ENCODE measurements at regions not wholly inside any gene's neighbourhood (a gene's known extent, or its start where the extent isn't known, plus 50 kb on each side); places are given as distances from the start of the nearest gene placed in this dataset.
"Not testable (repeated sequence)": the region's sequence is repeated elsewhere in the genome, so short reads cannot be mapped to it uniquely, and the experiment has no call there.

DNA sequence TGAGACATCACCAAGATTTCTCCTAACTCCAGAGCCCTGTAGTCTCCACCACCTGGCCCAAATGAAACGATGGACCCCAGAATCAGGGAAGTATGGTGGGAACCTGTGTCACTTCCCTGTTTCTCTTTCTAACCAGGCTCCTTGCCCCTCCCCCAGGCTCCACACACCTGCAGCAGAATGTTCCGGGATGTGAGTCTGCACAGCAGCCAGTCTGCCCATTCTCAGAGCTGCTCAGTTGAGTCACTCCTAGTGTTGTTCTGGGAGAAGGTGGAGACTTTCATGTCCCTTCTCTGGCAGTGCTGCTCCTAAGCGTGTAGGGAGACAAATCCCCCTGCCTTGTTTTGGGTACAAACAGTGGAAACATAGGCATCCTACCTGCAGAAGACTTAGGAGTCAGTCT, 76.0 kb upstream of the XPA start:
- TF ChIP-seq GABPA (IDR thresholded peaks at IDR 0.05; ENCODE audit: low read depth) (no peak), POLR2AphosphoS5 (IDR thresholded peaks at IDR 0.05; ENCODE audit: low read depth) (no peak), SPI1 (IDR thresholded peaks at IDR 0.05; ENCODE audit: borderline replicate concordance, low read depth) (no peak)
- TF ChIP-seq, protein P1, sequence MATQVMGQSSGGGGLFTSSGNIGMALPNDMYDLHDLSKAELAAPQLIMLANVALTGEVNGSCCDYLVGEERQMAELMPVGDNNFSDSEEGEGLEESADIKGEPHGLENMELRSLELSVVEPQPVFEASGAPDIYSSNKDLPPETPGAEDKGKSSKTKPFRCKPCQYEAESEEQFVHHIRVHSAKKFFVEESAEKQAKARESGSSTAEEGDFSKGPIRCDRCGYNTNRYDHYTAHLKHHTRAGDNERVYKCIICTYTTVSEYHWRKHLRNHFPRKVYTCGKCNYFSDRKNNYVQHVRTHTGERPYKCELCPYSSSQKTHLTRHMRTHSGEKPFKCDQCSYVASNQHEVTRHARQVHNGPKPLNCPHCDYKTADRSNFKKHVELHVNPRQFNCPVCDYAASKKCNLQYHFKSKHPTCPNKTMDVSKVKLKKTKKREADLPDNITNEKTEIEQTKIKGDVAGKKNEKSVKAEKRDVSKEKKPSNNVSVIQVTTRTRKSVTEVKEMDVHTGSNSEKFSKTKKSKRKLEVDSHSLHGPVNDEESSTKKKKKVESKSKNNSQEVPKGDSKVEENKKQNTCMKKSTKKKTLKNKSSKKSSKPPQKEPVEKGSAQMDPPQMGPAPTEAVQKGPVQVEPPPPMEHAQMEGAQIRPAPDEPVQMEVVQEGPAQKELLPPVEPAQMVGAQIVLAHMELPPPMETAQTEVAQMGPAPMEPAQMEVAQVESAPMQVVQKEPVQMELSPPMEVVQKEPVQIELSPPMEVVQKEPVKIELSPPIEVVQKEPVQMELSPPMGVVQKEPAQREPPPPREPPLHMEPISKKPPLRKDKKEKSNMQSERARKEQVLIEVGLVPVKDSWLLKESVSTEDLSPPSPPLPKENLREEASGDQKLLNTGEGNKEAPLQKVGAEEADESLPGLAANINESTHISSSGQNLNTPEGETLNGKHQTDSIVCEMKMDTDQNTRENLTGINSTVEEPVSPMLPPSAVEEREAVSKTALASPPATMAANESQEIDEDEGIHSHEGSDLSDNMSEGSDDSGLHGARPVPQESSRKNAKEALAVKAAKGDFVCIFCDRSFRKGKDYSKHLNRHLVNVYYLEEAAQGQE (IDR thresholded peaks at IDR 0.05; ENCODE audit: insufficient replicate concordance, low read depth): no peak
- TF ChIP-seq, protein P2, sequence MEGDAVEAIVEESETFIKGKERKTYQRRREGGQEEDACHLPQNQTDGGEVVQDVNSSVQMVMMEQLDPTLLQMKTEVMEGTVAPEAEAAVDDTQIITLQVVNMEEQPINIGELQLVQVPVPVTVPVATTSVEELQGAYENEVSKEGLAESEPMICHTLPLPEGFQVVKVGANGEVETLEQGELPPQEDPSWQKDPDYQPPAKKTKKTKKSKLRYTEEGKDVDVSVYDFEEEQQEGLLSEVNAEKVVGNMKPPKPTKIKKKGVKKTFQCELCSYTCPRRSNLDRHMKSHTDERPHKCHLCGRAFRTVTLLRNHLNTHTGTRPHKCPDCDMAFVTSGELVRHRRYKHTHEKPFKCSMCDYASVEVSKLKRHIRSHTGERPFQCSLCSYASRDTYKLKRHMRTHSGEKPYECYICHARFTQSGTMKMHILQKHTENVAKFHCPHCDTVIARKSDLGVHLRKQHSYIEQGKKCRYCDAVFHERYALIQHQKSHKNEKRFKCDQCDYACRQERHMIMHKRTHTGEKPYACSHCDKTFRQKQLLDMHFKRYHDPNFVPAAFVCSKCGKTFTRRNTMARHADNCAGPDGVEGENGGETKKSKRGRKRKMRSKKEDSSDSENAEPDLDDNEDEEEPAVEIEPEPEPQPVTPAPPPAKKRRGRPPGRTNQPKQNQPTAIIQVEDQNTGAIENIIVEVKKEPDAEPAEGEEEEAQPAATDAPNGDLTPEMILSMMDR (IDR thresholded peaks at IDR 0.05; ENCODE audit: insufficient read depth, low read length): no peak
- H3K27ac ChIP-seq (replicated peaks): no peak overlapping the region
- H3K4me3 ChIP-seq (replicated peaks; ENCODE audit: insufficient read depth, low read length): no peak overlapping the region
- no peaks in the 10 kb centered on the region for H3K27me3 ChIP-seq (ENCODE audit: insufficient read depth, poor library complexity, severe bottlenecking)
- no peak for DNase-seq (ENCODE audit: low read depth in 1 of 2, low spot score in 1 of 2)

DNA sequence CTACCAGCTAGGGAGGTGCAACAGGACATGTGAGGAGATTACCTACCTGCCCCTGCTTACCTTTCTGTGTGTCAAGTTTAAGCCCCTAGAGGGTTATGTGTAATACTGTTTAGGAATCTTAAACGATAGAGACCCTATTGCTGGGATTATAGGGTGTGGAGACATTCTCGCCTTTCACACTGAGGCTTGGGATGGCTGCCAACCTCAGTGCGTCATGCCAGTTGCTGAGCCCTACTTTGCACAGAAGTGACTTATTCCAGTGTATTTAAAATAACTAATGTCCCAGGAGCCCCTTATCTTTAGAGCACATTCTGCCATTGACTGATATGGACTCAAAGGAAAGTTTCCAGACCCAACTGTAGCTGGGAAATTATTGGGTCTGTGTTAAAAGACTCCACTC, 76.6 kb upstream of the XPA start:
- Histone ChIP-seq H3K27me3 (ENCODE audit: insufficient read depth, poor library complexity, severe bottlenecking) (no peaks in the 10 kb centered on the region), H3K4me3 (replicated peaks; ENCODE audit: insufficient read depth, low read length) (no peak overlapping the region), H3K27ac (replicated peaks) (no peak overlapping the region)
- DNase-seq (ENCODE audit: low read depth in 1 of 2, low spot score in 1 of 2): no peak
- TF ChIP-seq POLR2AphosphoS5 (IDR thresholded peaks at IDR 0.05; ENCODE audit: low read depth): no peak
- TF ChIP-seq GABPA (IDR thresholded peaks at IDR 0.05; ENCODE audit: low read depth): no peak
- TF ChIP-seq, protein P2 (IDR thresholded peaks at IDR 0.05; ENCODE audit: insufficient read depth, low read length): no peak
- no peak for TF ChIP-seq SPI1 (IDR thresholded peaks at IDR 0.05; ENCODE audit: borderline replicate concordance, low read depth)
- TF ChIP-seq, protein P1 (IDR thresholded peaks at IDR 0.05; ENCODE audit: insufficient replicate concordance, low read depth): no peak

DNA sequence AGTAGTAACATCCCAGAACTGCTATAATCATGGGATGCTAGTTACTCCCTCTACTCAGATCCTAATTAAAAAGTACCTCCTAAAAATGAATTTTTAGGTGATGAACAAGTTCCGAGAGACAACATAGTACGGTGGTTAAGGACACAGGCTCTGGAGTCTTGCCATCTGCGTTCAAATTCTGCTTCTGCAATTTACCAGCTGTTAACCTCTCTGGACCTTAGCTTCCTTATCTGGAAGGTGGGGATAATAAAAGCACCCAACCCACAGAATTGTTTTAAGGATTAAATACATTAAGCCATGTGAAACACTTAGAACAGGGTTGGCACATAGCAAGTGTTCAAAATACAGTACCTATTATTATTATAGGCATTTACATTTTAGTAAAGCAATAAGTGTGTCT, 77.5 kb upstream of the XPA start:
- Histone ChIP-seq H3K4me3 (replicated peaks; ENCODE audit: insufficient read depth, low read length) (no peak overlapping the region), H3K27me3 (ENCODE audit: insufficient read depth, poor library complexity, severe bottlenecking) (no peaks in the 10 kb centered on the region), H3K27ac (replicated peaks) (no peak overlapping the region)
- TF ChIP-seq POLR2AphosphoS5 (IDR thresholded peaks at IDR 0.05; ENCODE audit: low read depth) (no peak), GABPA (IDR thresholded peaks at IDR 0.05; ENCODE audit: low read depth) (no peak), SPI1 (IDR thresholded peaks at IDR 0.05; ENCODE audit: borderline replicate concordance, low read depth) (no peak)
- TF ChIP-seq, protein P2 (IDR thresholded peaks at IDR 0.05; ENCODE audit: insufficient read depth, low read length): no peak
- TF ChIP-seq, protein P1 (IDR thresholded peaks at IDR 0.05; ENCODE audit: insufficient replicate concordance, low read depth): no peak
- DNase-seq (ENCODE audit: low read depth in 1 of 2, low spot score in 1 of 2): no peak

DNA sequence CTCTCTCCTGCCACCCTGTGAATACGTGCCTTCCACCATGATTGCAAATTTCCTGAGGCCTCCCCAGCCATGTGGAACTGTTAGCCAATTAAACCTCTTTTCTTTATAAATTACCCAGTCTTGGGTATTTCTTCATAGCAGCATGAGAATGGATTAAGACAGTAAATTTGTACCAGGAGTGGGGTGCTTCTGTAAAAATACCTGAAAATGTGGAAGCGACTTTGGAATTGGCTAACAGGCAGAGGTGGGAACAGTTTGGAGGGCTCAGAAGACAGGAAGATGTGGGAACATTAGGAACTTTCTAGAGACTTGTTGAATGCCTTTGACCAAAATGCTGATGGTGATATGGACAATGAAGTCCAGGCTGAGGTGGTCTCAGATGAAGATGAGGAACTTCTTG, 74.3 kb upstream of the FOXE1 start:
- H3K4me3 ChIP-seq (replicated peaks; ENCODE audit: insufficient read depth, low read length); H3K27me3 ChIP-seq (ENCODE audit: insufficient read depth, poor library complexity, severe bottlenecking); H3K27ac ChIP-seq (replicated peaks); DNase-seq (ENCODE audit: low read depth in 1 of 2, low spot score in 1 of 2): not testable (repeated sequence)

Data from HL-60 (cell line).